Endothelial cell of umbilical vein (primary cell): ENCODE measurements at regions not wholly inside any gene's neighbourhood (a gene's known extent, or its start where the extent isn't known, plus 50 kb on each side); places are given as distances from the start of the nearest gene placed in this dataset.

ENCODE experiments used
- CTCF ChIP-seq, 2 donors: IDR thresholded peaks; 1 replicate in 1 of 2; 2 replicates in 1 of 2; pipeline ENCODE4 v1.5.1; 2011; ENCODE audit warnings: low read length in 2 of 2, mild to moderate bottlenecking in 2 of 2, moderate library complexity in 2 of 2, control low read depth in 1 of 2, inconsistent platforms in 1 of 2, low read depth in 1 of 2; ENCODE audit not compliant: insufficient read depth in 1 of 2; ENCODE audit errors: extremely low read depth in 1 of 2
- EZH2 ChIP-seq: IDR thresholded peaks from 2 replicates; pipeline ENCODE4 v1.6.1; 2012; ENCODE audit warnings: borderline replicate concordance, low read depth, mild to moderate bottlenecking, moderate library complexity, low read length, inconsistent platforms; ENCODE audit not compliant: severe bottlenecking
- MAX ChIP-seq: IDR thresholded peaks from 2 replicates; pipeline ENCODE4 v1.6.1; 2011; ENCODE audit not compliant: insufficient read depth, insufficient read length
- POLR2A ChIP-seq: IDR thresholded peaks from 2 replicates; pipeline ENCODE4 v1.6.1; 2012; ENCODE audit warnings: low read depth, mild to moderate bottlenecking, control low read depth, low read length
- POLR2AphosphoS5 ChIP-seq: IDR thresholded peaks from 2 replicates; pipeline ENCODE4 v1.6.1; 2012; ENCODE audit warnings: low read depth, mild to moderate bottlenecking, control low read depth, low read length, moderate library complexity; ENCODE audit not compliant: insufficient read depth

GRCh38 chr20:60204601-60205000, 246.4 kb downstream of the CDH26 start:
- TF ChIP-seq CTCF (IDR thresholded peaks at IDR 0.05; ENCODE audit: extremely low read depth in 1 of 2, insufficient read depth in 1 of 2, low read depth in 1 of 2, low read length in 2 of 2) (no peak), POLR2A (no peak), EZH2 (no peak), MAX (no peak), POLR2AphosphoS5 (no peak)
